ENCODE measurements at regions not wholly inside any gene's neighbourhood (a gene's known extent, or its start where the extent isn't known, plus 50 kb on each side); places are given as distances from the start of the nearest gene placed in this dataset.
A peak's percentile ranks its signal among the peaks of the same experiment; 100 is the strongest.

DNA sequence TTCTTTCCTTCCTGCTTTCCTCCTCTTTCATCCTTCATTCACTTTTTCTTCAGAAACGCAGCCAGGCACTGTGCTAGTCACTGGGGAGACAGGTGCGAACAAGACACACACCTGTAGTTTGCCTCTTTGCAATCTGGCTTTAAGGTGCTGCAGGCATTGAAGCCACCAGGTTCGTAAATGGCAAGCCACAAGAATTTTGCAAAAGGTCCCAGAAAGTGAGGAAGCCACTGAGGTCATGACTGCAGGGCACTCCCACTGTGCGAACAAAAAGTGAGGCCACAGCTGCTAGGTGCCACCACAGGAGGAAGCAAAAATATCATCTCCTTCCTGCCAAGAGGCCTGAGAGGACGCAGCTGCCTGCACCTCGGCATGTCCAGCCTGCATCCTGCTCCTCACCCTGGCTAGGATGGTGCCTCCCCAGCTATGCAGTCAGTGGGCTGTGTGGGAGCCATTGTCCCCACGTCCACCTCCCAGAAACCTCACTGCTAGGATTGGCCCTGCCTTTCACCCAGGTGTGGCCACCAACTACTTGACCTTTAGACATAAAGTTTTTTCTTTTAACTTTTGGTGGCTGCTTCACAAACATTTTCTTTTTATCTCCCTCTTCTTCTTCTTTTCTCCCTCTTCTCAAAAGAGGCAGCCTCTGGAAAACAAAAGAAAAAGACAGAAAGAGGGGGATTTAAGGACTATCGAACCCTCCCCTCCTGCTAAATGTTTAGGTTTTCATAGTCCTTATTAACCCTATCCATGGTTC lies 230.8 kb downstream of the BCAS1 start:
- H3K4me3 Mint-ChIP-seq, result peak overlapping the region; percentile 66
- H3K4me1 Mint-ChIP-seq, result peaks cover 70% of the 10 kb centered on the region
- H3K9me3 Mint-ChIP-seq, result peaks cover 9% of the 10 kb centered on the region
- no peaks in the 10 kb centered on the region for H3K27me3 Mint-ChIP-seq
- peaks cover 9% of the 10 kb centered on the region for H3K36me3 Mint-ChIP-seq
- DNase-seq, result peak; percentile 65
- H3K27ac Mint-ChIP-seq, result peak overlapping the region; percentile 90

DNA sequence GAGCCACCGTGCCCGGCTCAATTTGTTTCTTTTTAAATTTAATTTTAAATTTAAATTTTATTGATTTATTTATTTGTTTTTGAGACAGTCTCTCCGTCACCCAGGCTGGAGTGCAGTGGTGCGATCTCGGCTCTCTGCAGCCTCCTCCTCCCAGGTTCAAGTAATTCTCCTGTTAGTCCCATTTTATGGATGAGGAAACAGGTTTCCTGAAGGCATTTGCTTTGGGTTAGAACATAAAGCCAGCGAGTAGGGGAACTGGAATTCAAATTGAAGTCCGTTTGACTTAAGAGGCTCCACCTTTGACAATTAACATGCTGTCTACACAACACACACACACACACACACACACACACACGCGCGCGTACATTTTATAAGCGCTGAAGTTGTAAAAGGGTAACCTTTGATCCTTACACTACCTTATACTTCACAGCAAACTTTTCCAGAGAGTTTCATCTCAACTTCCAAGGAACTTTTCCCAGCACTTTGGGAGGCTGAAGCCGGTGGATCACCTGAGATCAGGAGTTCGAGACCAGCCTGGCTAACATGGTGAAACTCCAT lies 232.0 kb downstream of the BCAS1 start:
- H3K27me3 Mint-ChIP-seq, result no peaks in the 10 kb centered on the region
- no peak overlapping the region for H3K4me3 Mint-ChIP-seq
- no peak for DNase-seq
- peak overlapping the region; percentile 90 for H3K27ac Mint-ChIP-seq
- H3K4me1 Mint-ChIP-seq, result peaks cover 69% of the 10 kb centered on the region
- peaks cover 11% of the 10 kb centered on the region for H3K36me3 Mint-ChIP-seq
- H3K9me3 Mint-ChIP-seq, result peaks cover 9% of the 10 kb centered on the region

DNA sequence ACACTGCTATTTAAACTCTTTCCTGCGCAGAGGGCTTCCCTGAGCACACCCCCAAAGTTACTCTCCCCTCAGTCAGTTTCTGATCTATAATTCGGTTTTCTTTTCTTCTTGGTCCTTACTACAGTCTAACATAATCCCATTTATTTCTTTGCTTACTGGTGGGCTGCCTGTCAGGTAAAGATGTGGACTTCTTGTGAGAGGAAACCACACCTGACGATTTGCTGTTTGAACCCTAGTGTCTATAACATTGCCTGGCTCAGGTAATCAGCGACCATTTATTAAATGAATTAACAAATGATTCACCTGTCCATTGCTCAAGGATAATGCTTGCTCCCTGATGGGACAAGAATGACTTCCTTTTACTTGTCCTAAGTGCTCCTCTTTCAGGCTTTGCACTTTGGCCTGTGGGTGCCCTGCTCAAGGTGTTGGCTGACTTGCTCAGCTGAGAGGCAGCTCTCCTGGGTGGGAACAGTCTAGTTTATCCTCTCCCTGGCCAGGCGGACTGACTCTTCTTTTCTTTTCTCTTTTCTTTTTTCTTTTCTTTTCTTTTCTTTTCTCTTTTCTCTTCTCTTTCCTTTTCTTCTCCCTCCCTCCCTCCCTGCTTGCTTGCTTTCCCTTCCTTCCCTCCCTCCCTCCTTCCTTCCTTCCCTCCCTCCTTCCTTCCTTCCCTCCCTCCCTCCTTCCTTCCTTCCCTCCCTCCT lies 233.1 kb downstream of the BCAS1 start:
- Mint-ChIP-seq H3K9me3 (peaks cover 17% of the 10 kb centered on the region), H3K27ac (peak overlapping the region; percentile 72), H3K27me3 (no peaks in the 10 kb centered on the region), H3K36me3 (peaks cover 19% of the 10 kb centered on the region), H3K4me1 (peaks cover 63% of the 10 kb centered on the region), H3K4me3 (no peak overlapping the region)
- DNase-seq, result no peak

DNA sequence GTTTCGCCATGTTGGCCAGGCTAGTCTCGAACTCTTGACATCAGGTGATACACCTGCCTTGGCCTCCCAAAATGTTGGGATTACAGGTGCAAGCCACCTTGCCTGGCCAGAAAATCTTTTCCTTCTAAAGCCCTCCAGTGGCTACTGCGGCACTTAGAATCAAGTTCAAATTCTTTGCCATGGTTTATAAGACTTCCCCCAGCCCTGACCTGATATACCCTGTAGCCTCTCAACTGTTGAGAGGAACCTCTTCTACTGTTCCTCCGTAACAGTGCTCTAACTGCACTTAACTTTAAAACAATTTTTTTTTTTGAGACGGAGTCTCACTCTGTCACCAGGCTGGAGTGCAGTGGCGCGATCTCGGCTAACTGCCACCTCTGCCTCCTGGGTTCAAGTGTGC lies 235.6 kb downstream of the BCAS1 start:
- Mint-ChIP-seq H3K9me3 (peaks cover 20% of the 10 kb centered on the region), H3K36me3 (peaks cover 22% of the 10 kb centered on the region), H3K4me1 (peaks cover 56% of the 10 kb centered on the region), H3K27me3 (no peaks in the 10 kb centered on the region), H3K4me3 (peak overlapping the region; percentile 73), H3K27ac (peak overlapping the region; percentile 92)
- DNase-seq, result no peak

DNA sequence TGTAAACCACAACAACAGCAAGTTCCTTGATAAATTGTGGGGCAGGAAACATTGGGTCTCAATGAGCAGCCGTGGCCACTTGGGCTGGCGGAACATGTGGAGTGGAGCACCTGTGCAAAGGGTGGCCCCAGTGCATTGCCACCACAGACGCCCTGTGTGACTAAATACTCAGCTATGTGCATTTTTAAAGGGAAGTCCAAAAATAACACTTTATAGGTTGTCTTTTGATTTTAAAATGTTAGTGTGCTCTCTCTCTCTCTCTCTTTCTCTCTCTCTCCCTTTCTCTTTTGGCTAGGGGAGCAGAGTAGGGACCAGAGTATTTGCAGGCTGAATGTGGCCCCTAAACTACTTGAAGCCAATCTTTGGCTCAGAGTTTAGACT lies 236.3 kb downstream of the BCAS1 start:
- Mint-ChIP-seq H3K9me3 (peaks cover 18% of the 10 kb centered on the region), H3K36me3 (peaks cover 20% of the 10 kb centered on the region), H3K4me1 (peaks cover 58% of the 10 kb centered on the region), H3K27ac (peak overlapping the region; percentile 60), H3K4me3 (no peak overlapping the region), H3K27me3 (no peaks in the 10 kb centered on the region)
- no peak for DNase-seq

DNA sequence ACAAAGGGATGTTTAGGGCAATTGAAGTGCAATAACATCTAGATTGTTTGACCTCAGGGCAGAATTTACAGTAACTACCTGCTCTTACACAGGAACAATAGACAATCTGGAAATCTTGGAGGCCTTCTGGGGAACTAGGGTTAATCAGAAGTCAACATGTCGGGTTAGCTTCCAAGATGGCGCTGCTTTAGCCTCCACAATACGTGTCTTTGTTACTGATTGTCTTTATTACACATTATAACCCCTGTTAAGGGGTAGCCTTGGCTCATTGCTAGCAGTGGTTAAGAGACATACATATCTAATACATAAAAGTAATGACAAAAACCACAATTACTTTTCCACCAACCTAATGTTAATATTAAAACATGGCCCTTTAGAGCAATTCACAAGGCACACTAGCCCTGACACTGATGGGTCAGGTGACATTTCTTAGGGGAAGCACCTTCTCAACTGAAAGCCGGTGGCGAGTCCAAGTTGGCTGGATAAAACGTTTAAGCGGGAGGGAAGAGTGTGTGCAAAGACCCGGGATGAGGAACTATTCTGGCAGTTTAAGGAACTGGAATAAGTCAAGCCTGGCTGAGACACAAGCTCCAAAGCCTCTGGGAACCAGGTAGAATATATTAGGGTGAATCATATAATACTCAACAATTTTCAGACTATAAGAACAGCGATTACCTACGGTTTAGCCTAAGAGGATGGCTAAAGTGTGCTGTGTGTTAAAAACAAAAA lies 236.9 kb downstream of the BCAS1 start:
- no peak for DNase-seq
- Mint-ChIP-seq H3K4me1 (peaks cover 58% of the 10 kb centered on the region), H3K4me3 (no peak overlapping the region), H3K27ac (peak overlapping the region; percentile 60), H3K36me3 (peaks cover 20% of the 10 kb centered on the region), H3K27me3 (no peaks in the 10 kb centered on the region), H3K9me3 (peaks cover 18% of the 10 kb centered on the region)

DNA sequence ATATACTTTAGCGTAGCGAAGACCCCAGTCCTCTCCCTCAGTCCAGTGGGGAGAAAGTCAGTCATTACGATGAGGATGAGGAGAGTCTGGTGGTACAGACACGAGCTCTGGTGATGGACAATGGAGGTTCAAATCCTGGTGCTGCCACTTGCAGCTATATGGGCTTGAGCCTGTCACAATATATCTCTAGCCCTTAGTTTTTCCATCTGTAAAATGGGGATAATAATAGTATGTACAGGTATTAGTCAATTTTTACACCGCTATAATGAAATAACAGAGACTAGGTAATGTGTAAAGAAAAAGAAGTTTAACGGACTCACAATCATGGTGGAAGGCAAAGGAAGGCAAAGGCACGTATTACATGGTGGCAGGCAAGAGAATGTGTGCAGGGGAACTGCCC lies 237.9 kb downstream of the BCAS1 start:
- peaks cover 16% of the 10 kb centered on the region for H3K9me3 Mint-ChIP-seq
- no peaks in the 10 kb centered on the region for H3K27me3 Mint-ChIP-seq
- no peak overlapping the region for H3K27ac Mint-ChIP-seq
- peaks cover 18% of the 10 kb centered on the region for H3K36me3 Mint-ChIP-seq
- H3K4me1 Mint-ChIP-seq, result peaks cover 61% of the 10 kb centered on the region
- H3K4me3 Mint-ChIP-seq, result no peak overlapping the region
- no peak for DNase-seq

DNA sequence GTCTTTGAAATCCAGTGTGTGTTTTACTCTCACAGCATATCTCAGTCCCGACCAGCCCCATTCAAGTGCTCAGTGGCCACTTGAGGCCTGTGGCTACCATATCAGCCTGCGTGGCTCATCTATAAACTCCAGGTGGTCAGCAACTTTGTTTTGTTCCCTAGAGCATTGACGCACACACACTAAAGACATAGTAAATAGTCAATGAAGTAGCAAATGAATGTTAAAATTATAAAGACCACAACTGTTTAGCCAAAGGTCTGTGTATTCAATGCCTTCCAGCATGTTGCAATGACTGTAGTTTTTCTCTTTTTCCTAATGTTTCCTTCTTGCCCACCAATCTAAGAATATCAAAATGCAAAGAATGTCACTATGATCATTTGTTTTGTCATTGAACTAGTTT lies 238.2 kb upstream of the ZNF217 start:
- Mint-ChIP-seq H3K4me3 (no peak overlapping the region), H3K27me3 (no peaks in the 10 kb centered on the region), H3K36me3 (peaks cover 18% of the 10 kb centered on the region), H3K27ac (peak overlapping the region; percentile 8), H3K4me1 (peaks cover 65% of the 10 kb centered on the region), H3K9me3 (peaks cover 14% of the 10 kb centered on the region)
- no peak for DNase-seq

DNA sequence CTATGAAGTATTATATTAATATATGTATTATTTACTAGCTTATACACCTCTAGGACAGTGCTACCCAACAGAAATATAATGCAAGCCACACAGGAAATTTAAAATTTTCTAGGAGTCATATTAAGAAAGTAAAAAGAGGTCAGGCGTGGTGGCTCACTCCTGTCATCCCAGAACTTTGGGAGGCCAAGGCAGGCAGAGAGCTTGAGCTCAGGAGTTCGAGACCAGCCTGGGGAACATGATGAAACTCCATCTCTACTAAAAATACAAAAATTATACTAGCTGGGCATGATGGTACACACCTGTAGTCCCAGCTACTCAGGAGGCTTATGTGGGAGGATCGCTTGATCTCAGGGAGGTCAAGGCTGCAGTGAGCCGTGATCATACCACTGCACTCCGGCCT lies 237.6 kb upstream of the ZNF217 start:
- H3K27me3 Mint-ChIP-seq, result no peaks in the 10 kb centered on the region
- peaks cover 63% of the 10 kb centered on the region for H3K4me1 Mint-ChIP-seq
- DNase-seq, result no peak
- no peak overlapping the region for H3K27ac Mint-ChIP-seq
- peaks cover 18% of the 10 kb centered on the region for H3K36me3 Mint-ChIP-seq
- no peak overlapping the region for H3K4me3 Mint-ChIP-seq
- H3K9me3 Mint-ChIP-seq, result peaks cover 14% of the 10 kb centered on the region

DNA sequence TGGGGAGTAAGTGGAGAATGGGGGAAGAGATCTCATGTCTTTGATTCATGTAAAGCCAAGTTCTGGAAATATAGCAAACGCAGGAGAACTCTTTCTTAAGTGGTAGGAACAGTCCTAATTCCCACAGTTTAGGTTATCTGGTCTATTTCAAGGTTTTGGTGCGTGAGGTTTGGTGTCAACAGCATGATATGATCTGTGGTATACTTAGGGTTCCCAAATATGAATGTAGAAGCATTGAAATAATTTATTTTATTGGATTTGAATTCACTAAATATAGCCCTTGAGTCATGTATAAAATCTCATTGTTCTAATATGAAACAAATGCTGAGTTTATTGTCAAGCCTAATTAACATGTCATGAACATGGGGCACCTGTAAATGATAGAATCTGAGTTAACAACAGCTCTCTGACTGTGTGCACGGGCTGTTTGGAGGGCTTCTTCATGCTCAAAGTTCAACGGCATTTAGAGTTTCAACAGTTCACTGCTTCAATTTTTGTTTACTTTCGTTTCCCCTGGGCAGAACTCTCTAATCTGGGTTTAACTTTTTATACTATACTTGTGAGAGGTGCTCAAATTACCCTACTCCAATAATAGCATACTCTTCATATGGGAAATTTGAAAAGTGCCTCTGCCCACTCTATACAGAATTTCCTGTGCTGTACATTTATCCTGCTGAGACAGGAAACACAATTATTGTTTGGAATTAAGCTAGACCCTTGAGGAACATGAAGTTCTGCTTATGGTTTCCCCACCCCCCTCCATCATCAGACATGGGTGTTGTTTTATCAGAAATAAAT lies 236.3 kb upstream of the ZNF217 start:
- peaks cover 11% of the 10 kb centered on the region for H3K9me3 Mint-ChIP-seq
- DNase-seq, result no peak
- H3K27ac Mint-ChIP-seq, result peak overlapping the region; percentile 98
- peaks cover 56% of the 10 kb centered on the region for H3K4me1 Mint-ChIP-seq
- H3K36me3 Mint-ChIP-seq, result peaks cover 13% of the 10 kb centered on the region
- peak overlapping the region; percentile 84 for H3K4me3 Mint-ChIP-seq
- no peaks in the 10 kb centered on the region for H3K27me3 Mint-ChIP-seq

DNA sequence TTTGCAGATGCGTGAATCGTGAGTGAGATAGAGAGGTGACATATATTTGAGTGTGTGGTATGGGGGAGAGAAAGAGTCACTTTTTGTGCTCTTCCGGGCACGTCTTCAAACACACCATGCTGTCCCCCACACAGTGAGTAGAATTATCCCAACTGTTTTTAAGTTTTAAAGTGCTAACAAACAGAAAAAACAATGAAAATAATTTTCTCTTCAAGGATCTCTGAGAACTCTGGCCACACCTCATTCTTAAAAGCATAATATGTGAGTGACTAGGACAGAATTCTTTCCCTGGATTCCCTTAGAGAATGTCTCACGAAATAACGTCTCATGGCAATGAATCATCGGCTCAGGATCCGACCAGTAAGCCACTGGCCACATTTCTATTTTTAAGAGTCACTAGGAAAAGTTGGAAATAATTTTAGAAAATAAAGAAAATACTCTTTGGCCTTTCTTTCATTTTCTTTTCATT lies 235.7 kb upstream of the ZNF217 start:
- H3K4me1 Mint-ChIP-seq, result peaks cover 52% of the 10 kb centered on the region
- no peaks in the 10 kb centered on the region for H3K27me3 Mint-ChIP-seq
- no peak for DNase-seq
- peak overlapping the region; percentile 84 for H3K4me3 Mint-ChIP-seq
- peak overlapping the region; percentile 98 for H3K27ac Mint-ChIP-seq
- H3K9me3 Mint-ChIP-seq, result peaks cover 11% of the 10 kb centered on the region
- H3K36me3 Mint-ChIP-seq, result peaks cover 13% of the 10 kb centered on the region

DNA sequence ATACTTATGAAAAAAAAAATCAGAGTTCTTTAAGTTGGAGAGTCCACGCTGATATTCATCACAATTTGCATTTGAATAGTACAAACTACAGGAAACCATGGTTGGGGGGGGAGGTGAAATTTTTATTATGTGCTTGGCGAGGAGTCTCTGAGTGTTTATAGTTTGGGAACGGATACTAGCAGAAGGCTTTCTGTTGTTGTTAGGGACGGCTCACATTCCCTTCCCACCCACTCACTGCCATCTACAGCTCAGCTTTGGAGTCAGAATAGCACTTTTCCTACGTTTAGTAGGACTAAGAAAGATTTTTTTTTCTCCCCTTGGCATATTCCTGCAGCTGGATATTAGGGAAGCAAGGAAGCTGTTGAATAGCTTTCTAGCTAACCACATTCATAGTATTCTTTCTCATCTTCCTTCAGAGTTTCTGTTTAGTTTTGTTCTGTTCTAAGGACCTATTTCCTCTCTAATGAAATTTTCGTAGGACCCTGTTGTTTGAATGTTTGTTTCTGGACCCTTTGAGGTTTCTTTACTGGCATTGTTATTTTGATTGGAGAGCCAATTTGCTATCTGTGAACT lies 235.1 kb upstream of the ZNF217 start:
- H3K27me3 Mint-ChIP-seq, result no peaks in the 10 kb centered on the region
- H3K36me3 Mint-ChIP-seq, result peaks cover 13% of the 10 kb centered on the region
- peaks cover 47% of the 10 kb centered on the region for H3K4me1 Mint-ChIP-seq
- peaks cover 11% of the 10 kb centered on the region for H3K9me3 Mint-ChIP-seq
- H3K4me3 Mint-ChIP-seq, result peak overlapping the region; percentile 84
- peak overlapping the region; percentile 98 for H3K27ac Mint-ChIP-seq
- no peak for DNase-seq

DNA sequence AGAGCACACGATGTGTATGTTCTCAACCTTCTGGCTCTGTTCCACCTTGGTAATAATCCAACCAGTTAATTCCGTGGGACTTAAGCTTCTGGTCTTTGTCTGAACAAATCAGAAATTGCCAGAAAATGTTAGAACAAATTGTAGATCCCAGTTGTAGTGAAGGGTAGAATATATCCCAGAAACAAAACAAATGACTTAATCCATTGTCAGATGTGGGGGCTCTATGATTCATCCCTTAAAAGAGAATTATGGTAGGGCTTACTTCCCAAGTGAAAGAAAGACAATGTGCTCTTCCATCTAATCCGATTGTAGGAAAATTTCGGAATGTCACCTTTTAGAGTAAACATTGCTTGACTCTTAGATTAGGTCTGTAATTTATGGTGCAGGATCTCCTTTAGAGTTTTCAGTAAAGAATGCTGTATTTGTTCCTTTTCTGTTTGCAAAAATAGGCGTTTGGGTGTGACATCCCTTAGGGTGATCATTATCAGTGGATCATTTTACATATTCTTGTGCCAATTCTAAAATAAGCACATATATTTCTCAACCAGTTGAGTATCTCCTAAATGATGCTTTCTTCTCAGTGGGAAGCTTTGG lies 234.5 kb upstream of the ZNF217 start:
- Mint-ChIP-seq H3K27me3 (no peaks in the 10 kb centered on the region), H3K4me3 (no peak overlapping the region), H3K36me3 (peaks cover 11% of the 10 kb centered on the region), H3K9me3 (peaks cover 10% of the 10 kb centered on the region), H3K27ac (peak overlapping the region; percentile 98), H3K4me1 (peaks cover 42% of the 10 kb centered on the region)
- DNase-seq, result no peak
